ENCODE measurements at regions not wholly inside any gene's neighbourhood (a gene's known extent, or its start where the extent isn't known, plus 50 kb on each side); places are given as distances from the start of the nearest gene placed in this dataset.
A peak's percentile ranks its signal among the peaks of the same experiment; 100 is the strongest.

GRCh38 chr4:162685410-162685809 lies 481.3 kb downstream of the NAF1 start:
- Histone ChIP-seq H3K4me1 (peaks cover 37% of the 10 kb centered on the region), H3K4me3 (no peak overlapping the region), H3K4me2 (peak overlapping the region; percentile 65), H3K27ac (peak overlapping the region in 1 of 2 experiments; percentile 83; a peak in 2 of 6 replicates), H3K9me3 (no peaks in the 10 kb centered on the region)
- ATAC-seq: no peak
- no peak for FAIRE-seq
- WGBS (ENCODE audit: missing lambda C conversion rate): 95% methylated on average over 1 of the region's 1 CpG
- no peak for TF ChIP-seq MAX (IDR thresholded peaks at IDR 0.05)
- TF ChIP-seq NPAS2 (CRISPR knock-in tag; IDR thresholded peaks at IDR 0.05; ENCODE audit: borderline replicate concordance): no peak
- no peak for TF ChIP-seq RARB (CRISPR knock-in tag; IDR thresholded peaks at IDR 0.05)
- POLR2A ChIA-PET: no interaction called here
- CTCF ChIA-PET: no interaction called here
- DNase-seq (ENCODE audit: low read depth in 1 of 2, low spot score in 1 of 2): no peak

GRCh38 chr4:162684998-162685397 lies 481.7 kb downstream of the NAF1 start:
- FAIRE-seq: no peak
- no peak for ATAC-seq
- POLR2A ChIA-PET: no interaction called here
- no peak for DNase-seq (ENCODE audit: low read depth in 1 of 2, low spot score in 1 of 2)
- H3K27ac ChIP-seq: peak overlapping the region; percentile 83 to 84
- no peaks in the 10 kb centered on the region for H3K9me3 ChIP-seq
- TF ChIP-seq NFE2L2 (conservative IDR thresholded peaks at IDR 0.05; ENCODE audit: low read length) (no peak), EHMT2 (IDR thresholded peaks at IDR 0.05; ENCODE audit: low read depth) (no peak), FOSB (CRISPR knock-in tag; IDR thresholded peaks at IDR 0.05) (no peak), TP53 (CRISPR knock-in tag; IDR thresholded peaks at IDR 0.05) (no peak), HOXA7 (CRISPR knock-in tag; IDR thresholded peaks at IDR 0.05) (no peak), HDAC2 (IDR thresholded peaks at IDR 0.05) (no peak), SMC3 (IDR thresholded peaks at IDR 0.05) (no peak), RCOR1 (IDR thresholded peaks at IDR 0.05; ENCODE audit: low read depth, low read length) (no peak), POLR2A (IDR thresholded peaks at IDR 0.05; ENCODE audit: low read length) (no peak), CHD2 (IDR thresholded peaks at IDR 0.05; ENCODE audit: low read length, partially characterized antibody) (no peak), HOXB5 (CRISPR knock-in tag; IDR thresholded peaks at IDR 0.05) (no peak), MAX (IDR thresholded peaks at IDR 0.05) (no peak), NR3C1 (IDR thresholded peaks at IDR 0.05) (no peak), CEBPB (IDR thresholded peaks at IDR 0.05) (no peak), POLR2AphosphoS2 (conservative IDR thresholded peaks at IDR 0.05; ENCODE audit: low read length) (no peak), HES2 (IDR thresholded peaks at IDR 0.05) (no peak), HEYL (CRISPR knock-in tag; IDR thresholded peaks at IDR 0.05) (no peak), KDM5A (IDR thresholded peaks at IDR 0.05) (no peak), KDM1A (IDR thresholded peaks at IDR 0.05; ENCODE audit: low read depth) (no peak), FOSL2 (IDR thresholded peaks at IDR 0.05) (no peak), FOSL2 (CRISPR knock-in tag; IDR thresholded peaks at IDR 0.05) (no peak)
- H3K4me3 ChIP-seq: no peak overlapping the region
- CTCF ChIA-PET: interaction anchor here (0.5 kb wide), 1 partner anchor 59 kb away, joined by 3 read pairs; no protein-coding TSS in a partner anchor
- H3K4me2 ChIP-seq: peak overlapping the region; percentile 65
- peaks cover 37% of the 10 kb centered on the region for H3K4me1 ChIP-seq

- H3K4me3 ChIP-seq: no peak overlapping the region
- FAIRE-seq: no peak
- DNase-seq (ENCODE audit: low read depth in 1 of 2, low spot score in 1 of 2): no peak
- 0 out of 3 replicates have a peak, but pooled peaks cover 4% of the 10 kb centered on the region for H3K9me3 ChIP-seq
- peak overlapping the region; percentile 65 for H3K4me2 ChIP-seq
- CTCF ChIA-PET: interaction anchor here (0.5 kb wide), 1 partner anchor 59 kb away, joined by 3 read pairs; no protein-coding TSS in a partner anchor
- peak overlapping the region; percentile 83 to 84 for H3K27ac ChIP-seq
- ATAC-seq: peak; percentile 71 to 78; a peak in 4 of 6 replicates
- POLR2A ChIA-PET: no interaction called here
- TF ChIP-seq BCL3 (IDR thresholded peaks at IDR 0.05) (no peak), TP53 (CRISPR knock-in tag; IDR thresholded peaks at IDR 0.05) (no peak), RCOR1 (IDR thresholded peaks at IDR 0.05; ENCODE audit: low read depth, low read length) (no peak)
- H3K4me1 ChIP-seq: peaks cover 37% of the 10 kb centered on the region
Observed at GRCh38 chr4:162684371-162684700, 482.4 kb downstream of the NAF1 start.
